ENCODE measurements at regions not wholly inside any gene's neighbourhood (a gene's known extent, or its start where the extent isn't known, plus 50 kb on each side); places are given as distances from the start of the nearest gene placed in this dataset.

- no peak for DNase-seq
Observed at GRCh38 chr4:43993196-43993902, 455.3 kb downstream of the KCTD8 start.

GRCh38 chr4:43999669-44000068, 448.9 kb downstream of the KCTD8 start:
- DNase-seq: no peak

DNA sequence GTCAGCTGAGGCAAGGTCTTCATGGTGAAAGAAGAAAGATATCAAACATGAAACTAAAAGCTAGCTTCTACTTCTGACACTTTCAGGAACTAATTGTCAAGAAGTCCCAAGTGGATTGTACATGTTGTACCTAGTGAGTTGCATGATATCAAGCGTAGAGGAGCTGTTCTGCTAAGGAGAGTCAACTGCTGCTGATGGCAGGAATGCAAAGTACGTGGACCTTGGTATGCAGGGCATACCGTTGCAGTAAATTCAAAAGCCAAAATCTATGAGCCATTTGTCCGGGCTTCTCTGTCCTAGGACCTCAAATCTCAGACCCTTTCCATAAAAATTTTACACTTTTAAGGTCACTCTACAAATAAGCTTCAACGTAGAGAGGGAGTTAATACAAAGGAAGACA, 446.2 kb downstream of the KCTD8 start:
- no peak for DNase-seq

- DNase-seq: no peak
Observed at GRCh38 chr4:44016570-44017421, 431.8 kb downstream of the KCTD8 start.

- DNase-seq: no peak
Observed at GRCh38 chr4:44017422-44017739, 431.2 kb downstream of the KCTD8 start.

DNA sequence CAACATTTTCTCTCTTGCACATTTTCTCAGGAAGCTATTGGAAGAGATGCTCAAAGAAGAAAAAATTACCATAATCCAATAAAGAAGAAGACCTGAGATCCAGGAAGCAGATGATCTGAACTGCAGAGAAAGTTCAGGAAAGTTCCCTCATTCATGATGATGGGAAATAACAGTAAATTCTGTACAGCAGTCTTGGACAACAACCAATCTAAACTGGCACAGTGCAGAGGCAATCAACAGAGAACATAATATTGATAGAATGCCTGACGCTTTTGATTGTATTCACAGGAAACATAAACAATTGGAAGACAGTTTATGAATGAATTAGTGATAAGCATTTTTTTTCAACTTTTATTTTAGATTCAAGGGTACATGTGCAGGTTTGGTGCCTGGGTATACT, 428.9 kb downstream of the KCTD8 start:
- DNase-seq: no peak

DNA sequence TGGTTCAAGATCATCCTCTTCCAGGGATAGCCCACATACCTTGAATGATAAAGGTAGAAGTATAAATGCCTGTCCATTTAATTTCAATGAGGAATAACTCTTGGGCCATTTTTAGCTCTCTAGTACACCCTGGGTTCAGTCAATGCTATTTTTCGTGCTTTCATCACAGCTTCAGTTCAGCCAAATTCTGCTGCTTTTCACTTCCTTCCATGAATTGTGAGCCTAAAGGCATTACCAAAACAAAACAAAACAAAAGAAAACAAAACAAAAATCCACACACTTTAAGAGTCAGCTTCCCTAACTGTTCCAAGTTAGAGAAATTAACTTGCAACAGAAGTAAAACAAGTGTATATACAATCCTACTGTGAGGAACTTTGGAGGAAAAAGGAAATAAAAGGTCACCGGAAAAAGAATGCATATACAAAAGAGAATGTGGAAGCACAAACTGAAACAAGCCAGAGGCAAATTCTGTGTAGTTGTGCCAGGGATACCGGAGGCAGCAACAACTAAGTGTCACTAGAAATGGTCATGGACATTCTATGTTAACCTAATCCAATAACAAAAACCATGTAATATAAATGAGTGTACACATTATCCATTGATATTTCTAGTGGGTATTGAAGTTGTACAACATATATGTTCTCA, 423.1 kb downstream of the KCTD8 start:
- peak; percentile 82 for DNase-seq

DNA sequence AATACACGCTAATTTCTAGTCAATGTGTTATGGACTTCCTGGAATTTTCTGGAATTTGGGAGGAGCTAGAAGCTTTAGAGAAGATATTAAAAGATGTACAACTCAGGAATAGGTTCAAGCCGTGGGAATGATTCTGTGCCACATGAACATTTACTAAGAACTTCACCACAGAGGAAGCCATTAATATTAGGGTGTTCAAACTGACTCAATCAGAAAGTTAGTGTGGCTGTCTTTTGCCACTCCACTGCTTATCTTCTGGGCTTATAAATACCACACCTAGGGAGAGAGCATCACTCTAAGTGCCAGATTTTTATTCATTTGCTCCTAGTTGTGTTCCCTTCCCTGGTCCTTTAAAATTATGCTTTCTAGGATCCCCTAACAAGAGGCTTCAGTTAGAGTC, 409.8 kb downstream of the KCTD8 start:
- DNase-seq: no peak

DNA sequence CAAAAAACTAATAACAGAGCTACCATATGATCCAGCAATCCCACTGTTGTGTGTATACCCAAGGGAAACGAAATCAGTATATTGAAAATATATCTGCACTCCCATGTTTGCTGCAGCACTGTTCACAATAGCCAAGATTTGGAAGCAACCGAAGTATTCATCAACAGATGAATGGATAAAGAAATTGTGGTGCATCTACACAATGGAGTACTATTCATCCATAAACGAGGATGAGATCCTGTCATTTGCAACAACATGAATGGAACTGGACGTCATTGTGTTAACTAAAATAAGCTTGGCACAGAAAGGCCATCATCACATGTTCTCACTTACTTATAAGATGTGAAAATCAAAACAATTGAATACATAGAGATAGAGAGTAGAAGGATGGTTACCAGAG, 402.1 kb downstream of the KCTD8 start:
- DNase-seq: no peak

DNA sequence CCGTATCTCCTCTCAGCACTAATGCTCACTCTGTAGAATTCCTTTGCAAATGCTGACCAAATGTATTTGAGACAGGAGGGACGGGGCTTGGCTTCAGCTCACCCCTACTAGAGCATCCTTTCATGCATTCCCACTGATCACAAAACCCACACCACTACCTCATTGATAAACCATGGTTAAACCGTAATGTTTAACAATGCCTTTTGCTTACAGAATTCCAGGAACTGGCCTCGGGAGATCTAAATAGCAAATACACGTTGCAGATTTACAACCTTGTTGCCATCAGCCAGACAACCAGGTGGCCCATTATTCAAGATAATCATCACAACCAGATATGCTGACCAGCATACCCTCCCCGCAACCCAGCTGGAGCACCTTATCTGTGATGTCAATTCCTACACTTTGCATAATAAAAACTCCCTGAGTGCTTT, 391.9 kb downstream of the KCTD8 start:
- no peak for DNase-seq

GRCh38 chr4:44070843-44071242, 377.8 kb downstream of the KCTD8 start:
- no peak for DNase-seq

DNA sequence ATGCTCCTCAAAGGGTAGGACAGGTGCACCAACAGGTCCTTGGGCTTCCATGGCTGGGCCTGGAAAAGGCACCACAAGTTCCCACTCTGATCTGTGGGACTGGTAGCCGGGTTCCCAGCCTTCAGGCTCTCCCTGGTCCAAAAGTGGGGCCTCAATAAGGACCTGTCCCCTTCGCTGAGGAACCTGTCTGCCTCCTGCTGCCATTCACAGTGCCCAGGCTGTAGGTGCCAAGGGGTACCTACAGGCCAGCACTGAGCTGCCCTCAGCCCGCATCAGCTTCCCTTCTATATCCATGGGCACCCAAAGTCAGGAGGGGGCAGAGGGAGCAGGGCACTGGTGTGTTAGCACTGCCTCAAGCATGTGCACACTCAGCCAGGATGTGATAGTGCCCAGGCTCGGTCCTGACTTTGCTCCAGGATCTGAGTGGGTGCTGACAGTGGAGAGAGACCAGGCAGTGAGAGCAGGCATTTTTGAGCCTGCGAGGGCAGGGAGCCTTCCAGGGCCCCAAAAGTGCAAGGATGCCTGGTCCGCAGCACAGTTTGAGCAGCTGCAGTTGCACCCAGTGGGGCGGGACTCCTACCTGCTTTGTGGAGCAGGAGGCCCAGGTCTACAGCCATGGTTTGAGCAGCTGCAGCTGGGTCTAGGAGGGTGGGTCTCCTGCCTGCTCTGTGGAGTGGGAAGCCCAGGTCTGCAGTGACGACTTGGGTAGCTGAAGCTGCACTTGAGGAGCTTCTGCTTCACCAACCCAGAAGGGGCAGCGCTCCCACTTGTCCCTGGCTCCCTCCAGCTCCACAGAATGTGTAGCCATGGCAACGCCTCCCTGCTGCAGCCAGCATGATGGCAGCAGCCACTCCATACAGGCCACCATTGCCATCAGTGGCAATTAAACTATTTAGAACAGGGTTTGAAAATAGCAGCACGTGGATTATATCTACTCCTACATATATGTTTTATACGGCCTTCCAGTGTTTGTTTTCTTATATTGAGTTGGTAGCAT, 376.4 kb downstream of the KCTD8 start:
- no peak for DNase-seq

DNA sequence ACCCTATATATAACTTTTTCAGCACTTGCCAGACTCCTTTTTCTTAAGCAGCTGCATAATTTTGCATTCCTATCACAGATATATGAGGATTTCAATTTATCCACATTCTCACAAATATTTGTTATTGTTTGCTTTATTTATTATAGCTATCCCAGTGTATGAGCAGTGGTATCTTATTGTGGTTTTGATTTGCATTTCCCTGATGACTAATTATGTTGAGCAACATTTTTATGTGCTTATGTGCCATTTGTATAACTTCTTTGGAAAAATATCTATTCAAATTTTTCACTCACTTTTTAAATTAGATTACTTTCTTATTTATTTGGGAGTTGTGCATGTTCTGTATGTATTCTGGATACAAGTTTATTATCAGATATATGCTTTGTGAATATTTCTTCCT, 361.9 kb downstream of the KCTD8 start:
- no peak for DNase-seq

GRCh38 chr4:44093390-44093789, 355.2 kb downstream of the KCTD8 start:
- no peak for DNase-seq

DNA sequence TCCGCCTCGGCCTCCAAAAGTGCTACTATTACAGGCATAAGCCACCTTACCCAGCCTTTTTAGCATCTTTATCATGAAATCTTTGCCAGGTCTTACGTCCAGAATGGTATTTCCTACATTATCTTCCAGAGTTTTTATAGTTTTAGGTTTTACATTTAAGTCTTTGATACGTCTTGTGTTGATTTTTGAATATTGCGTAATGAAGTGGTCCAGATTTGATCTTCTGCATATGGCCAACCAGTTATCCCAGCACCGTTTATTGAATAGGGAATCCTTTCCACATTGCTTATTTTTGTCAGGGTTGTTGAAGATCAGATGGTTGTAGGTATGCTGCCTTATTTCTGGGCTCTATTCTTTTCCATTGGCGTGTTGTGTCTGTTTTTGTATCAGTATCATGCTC, 349.6 kb downstream of the KCTD8 start:
- no peak for DNase-seq

DNA sequence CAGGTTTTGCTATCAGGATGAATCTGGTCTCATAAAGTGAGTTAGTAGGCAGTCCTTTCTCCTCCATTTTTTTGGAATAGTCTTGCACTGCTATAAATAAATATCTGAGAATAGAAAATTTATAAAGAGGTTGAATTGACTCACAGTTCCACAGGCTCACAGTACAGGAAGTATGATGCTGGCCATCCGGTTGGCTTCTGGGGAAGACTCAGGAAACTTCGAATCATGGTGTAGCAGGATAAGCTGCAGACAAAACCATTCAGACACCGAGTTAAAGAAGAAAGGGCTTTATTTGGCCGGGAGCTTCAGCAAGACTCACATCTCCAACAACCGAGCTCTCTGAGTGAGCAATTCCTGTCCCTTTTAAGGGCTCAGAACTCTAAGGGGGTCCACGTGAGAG, 348.2 kb downstream of the KCTD8 start:
- DNase-seq: peak; percentile 74

- DNase-seq: peak; percentile 11
Observed at GRCh38 chr4:44118971-44119680, 329.5 kb downstream of the KCTD8 start.

GRCh38 chr4:44120646-44121045, 328.0 kb downstream of the KCTD8 start:
- DNase-seq: peak; percentile 6

DNA sequence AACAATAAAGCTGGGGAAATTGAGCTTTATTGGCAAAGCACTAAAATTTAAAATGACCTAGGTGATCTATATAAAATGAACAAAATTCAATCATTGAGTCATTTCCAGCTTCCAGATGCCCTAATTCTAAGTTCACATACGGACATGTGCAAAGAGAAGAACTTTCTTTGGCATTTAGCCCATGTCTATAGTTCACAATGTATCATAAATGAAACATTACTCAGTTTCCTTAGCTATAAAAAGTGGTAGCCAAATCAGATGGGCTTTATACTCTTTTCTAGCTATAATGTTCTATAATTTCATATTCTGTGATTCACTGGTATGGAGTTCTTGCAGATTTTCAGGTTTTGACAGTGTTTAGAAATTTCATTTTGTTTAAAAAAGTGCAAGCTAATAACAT, 327.4 kb downstream of the KCTD8 start:
- peak; percentile 80 for DNase-seq

All from dermis blood vessel endothelial cell (primary cell).